Mucosa of descending colon (tissue), 3 donors: ENCODE measurements at regions not wholly inside any gene's neighbourhood (a gene's known extent, or its start where the extent isn't known, plus 50 kb on each side); places are given as distances from the start of the nearest gene placed in this dataset.
"Not testable (repeated sequence)": the region's sequence is repeated elsewhere in the genome, so short reads cannot be mapped to it uniquely, and the experiment has no call there.

Experiments used
- ATAC-seq: fragments of 200-7000 bp; cut with Tn5 transposase; one replicate; pipeline ENCODE4 v1.9.1; 2020; ENCODE audit warnings: mild to moderate bottlenecking, moderate library complexity
- DNase-seq, 3 donors: peaks; one replicate each; pipeline ENCODE4 v3.0.0-alpha.2; 2020
- H3K36me3 ChIP-seq: fragments of 200-600 bp; one replicate; pipeline ENCODE4 v1.8.0; 2021; ENCODE audit warnings: low read depth, mild to moderate bottlenecking
- H3K4me1 ChIP-seq: fragments of 200-600 bp; one replicate; pipeline ENCODE4 v1.8.0; 2021; ENCODE audit warnings: low read depth, mild to moderate bottlenecking
- H3K4me3 ChIP-seq: fragments of 200-600 bp; one replicate; pipeline ENCODE4 v1.8.0; 2021; ENCODE audit warnings: mild to moderate bottlenecking
- H3K9me3 ChIP-seq: fragments of 200-600 bp; one replicate; pipeline ENCODE4 v1.8.0; 2021; ENCODE audit warnings: mild to moderate bottlenecking
- CTCF ChIP-seq: fragments of 200-600 bp; IDR thresholded peaks from one replicate; pipeline ENCODE4 v1.8.0; 2022; ENCODE audit warnings: antibody characterized with exemption, mild to moderate bottlenecking
- intact Hi-C, 2 donors: fragments of 100-400 bp; cut with DNase I in 1 of 2; cut with micrococcal nuclease in 1 of 2; formaldehyde crosslinking; loops; one replicate each; pipeline versions ENCODE4 v1.11.0 to v1.11.1; 2022; cut with DNase I, micrococcal nuclease
- donor health status: DM: no; HTN: no; CAD: no; lungs with moderate emphysema.
- donor health status: DM: no; HTN: no; CAD: no.
- donor health status: DM: no; HTN: yes; CAD: no.

- no peaks in the 10 kb centered on the region for H3K9me3 ChIP-seq
- H3K4me1 ChIP-seq, result no peaks in the 10 kb centered on the region
- H3K36me3 ChIP-seq, result no peaks in the 10 kb centered on the region
- intact Hi-C loops, result no loop called here
- H3K4me3 ChIP-seq, result no peak overlapping the region
- no peak for DNase-seq
- no peak for TF ChIP-seq CTCF
- ATAC-seq, result no peak
Observed at GRCh38 chr6:113686049-113686448, 171.1 kb upstream of the MARCKS start.

DNA sequence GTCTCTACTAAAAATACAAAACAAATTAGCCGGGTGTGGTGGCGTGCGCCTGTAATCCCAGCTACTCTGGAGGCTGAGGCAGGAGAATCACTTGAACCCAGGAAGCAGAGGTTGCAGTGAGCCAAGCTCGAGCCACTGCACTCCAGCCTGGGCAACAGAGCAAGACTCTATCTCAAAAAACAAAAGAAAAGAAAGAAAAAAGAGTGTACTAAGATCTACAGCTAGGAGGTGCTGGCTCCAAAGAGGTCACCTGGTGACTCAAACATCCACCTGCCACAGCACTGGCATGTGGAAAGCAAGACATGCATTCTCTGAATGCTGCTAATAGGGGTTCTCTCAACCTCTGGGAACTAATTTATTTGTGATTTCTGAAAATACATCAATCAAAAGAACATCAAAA is 167.5 kb upstream of the MARCKS start:
- intact Hi-C loops, H3K9me3 ChIP-seq, DNase-seq, H3K4me3 ChIP-seq, H3K4me1 ChIP-seq, H3K36me3 ChIP-seq: not testable (repeated sequence)
- peak; percentile 10 for TF ChIP-seq CTCF
- ATAC-seq, result peak; percentile 74

DNA sequence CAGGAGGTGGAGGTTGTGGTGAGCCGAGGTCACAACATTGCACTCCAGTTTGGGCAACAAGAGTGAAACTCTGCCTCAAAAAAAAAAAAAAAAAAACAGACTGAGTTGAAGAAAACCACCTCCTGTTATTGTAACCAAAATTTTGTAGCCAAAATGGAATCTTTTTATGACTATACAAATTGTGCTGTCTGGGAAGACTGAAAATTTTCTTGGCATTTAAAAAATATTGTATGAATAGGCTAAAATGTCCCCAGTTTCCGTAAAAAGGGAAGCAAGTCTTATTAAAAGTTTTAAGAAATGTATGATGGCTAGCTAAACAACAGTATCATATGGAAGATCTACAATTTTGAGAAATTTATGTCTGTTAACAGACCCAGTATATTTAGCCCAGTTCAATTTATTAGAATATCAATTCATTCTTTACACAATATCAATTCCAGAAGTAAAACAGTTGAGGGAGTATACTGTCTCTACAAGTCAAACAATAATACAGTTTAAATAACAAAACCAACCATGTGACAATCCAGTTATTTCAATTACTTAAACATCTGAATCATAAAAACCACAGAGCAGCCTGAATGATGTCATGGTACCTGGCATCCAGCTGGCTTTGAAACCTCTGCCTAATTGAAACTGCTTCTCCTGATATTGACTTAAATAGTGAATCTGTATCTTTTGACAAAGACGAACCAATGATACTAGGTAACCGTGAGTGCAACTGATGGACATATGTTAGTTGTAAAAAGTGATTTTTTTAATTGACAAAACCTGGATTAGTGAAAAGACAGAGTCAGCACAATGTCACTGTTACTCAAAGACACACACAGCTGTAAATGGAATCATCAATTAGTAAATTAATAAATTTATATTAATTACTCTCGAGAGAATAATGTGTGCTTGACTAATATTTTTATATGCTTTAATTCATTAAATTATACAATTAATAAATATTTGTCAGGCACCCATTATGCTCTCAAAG is 166.6 kb upstream of the MARCKS start:
- ATAC-seq (peak; percentile 43), DNase-seq (no peak)
- TF ChIP-seq CTCF, result no peak
- peaks cover 1% of the 10 kb centered on the region for H3K4me1 ChIP-seq
- H3K36me3 ChIP-seq, result no peaks in the 10 kb centered on the region
- intact Hi-C loops, result no loop called here
- H3K4me3 ChIP-seq, result no peak overlapping the region
- no peaks in the 10 kb centered on the region for H3K9me3 ChIP-seq

- intact Hi-C loops, result no loop called here
- no peaks in the 10 kb centered on the region for H3K36me3 ChIP-seq
- H3K4me3 ChIP-seq, result no peak overlapping the region
- peaks cover 8% of the 10 kb centered on the region for H3K4me1 ChIP-seq
- ATAC-seq (no peak), DNase-seq (no peak)
- no peaks in the 10 kb centered on the region for H3K9me3 ChIP-seq
- no peak for TF ChIP-seq CTCF
Observed at GRCh38 chr6:113691260-113691656, 165.9 kb upstream of the MARCKS start.

GRCh38 chr6:113693851-113694250 is 163.3 kb upstream of the MARCKS start:
- Histone ChIP-seq H3K36me3 (no peaks in the 10 kb centered on the region), H3K4me3 (no peak overlapping the region), H3K4me1 (peaks cover 10% of the 10 kb centered on the region), H3K9me3 (no peaks in the 10 kb centered on the region)
- ATAC-seq, result peak; percentile 66
- intact Hi-C loops, result no loop called here
- no peak for DNase-seq
- no peak for TF ChIP-seq CTCF
